Endothelial cell of umbilical vein (primary cell): ENCODE measurements at regions not wholly inside any gene's neighbourhood (a gene's known extent, or its start where the extent isn't known, plus 50 kb on each side); places are given as distances from the start of the nearest gene placed in this dataset.
A peak's percentile ranks its signal among the peaks of the same experiment; 100 is the strongest.

Experiments used
- BruUV-seq: library from RNA; stranded (reverse); fragments of 400-500 nt; replicated peaks from 2 replicates; lab custom pipeline; 2021; lab: Mats Ljungman, UMichigan
- CTCF ChIA-PET: fragments of 300-600, 350-600 bp; sonication (Branson Sonifier 250); formaldehyde crosslinking; loops from one replicate; lab custom pipeline; 2021; ENCODE audit warnings: antibody characterized with exemption, inconsistent platforms; lab: Charles Lee
- POLR2A ChIA-PET: fragments of 300-600, 350-600 bp; sonication (Branson Sonifier 250); formaldehyde crosslinking; loops from one replicate; lab custom pipeline; 2021; ENCODE audit warnings: antibody characterized with exemption, inconsistent platforms; lab: Charles Lee
- DNase-seq: peaks from one replicate; pipeline ENCODE4 v3.0.0-alpha.2; 2011; ENCODE audit warnings: low read depth, low spot score
- FAIRE-seq: peaks from 2 replicates; lab custom pipeline; 2011; peaks lifted over from hg19 to GRCh38; lab: Jason Lieb, UNC
- H2AFZ ChIP-seq: 2 replicates; pipeline ENCODE4 v1.6.0; 2012; ENCODE audit warnings: low read depth, low read length, control low read depth, inconsistent platforms
- H3K27ac ChIP-seq: 2 replicates; pipeline ENCODE4 v1.5.1; 2011; ENCODE audit warnings: low read depth, mild to moderate bottlenecking, control low read depth, low read length, moderate library complexity; ENCODE audit not compliant: insufficient read depth
- H3K27me3 ChIP-seq, 2 experiments: 2 replicates each; pipeline versions ENCODE4 v1.6.0 to v1.6.1; 2011; ENCODE audit warnings: low read length in 2 of 2, mixed read lengths in 1 of 2; ENCODE audit not compliant: control insufficient read depth in 2 of 2, insufficient read depth in 2 of 2
- H3K36me3 ChIP-seq, 2 experiments: 2 replicates in 1 of 2; 3 replicates in 1 of 2; pipeline ENCODE4 v1.5.1; 2011; ENCODE audit warnings: low read length in 2 of 2, mild to moderate bottlenecking in 1 of 2, moderate library complexity in 1 of 2; ENCODE audit not compliant: control insufficient read depth in 2 of 2, insufficient read depth in 2 of 2; ENCODE audit errors: extremely low read depth in 1 of 2
- H3K4me1 ChIP-seq: 3 replicates; pipeline ENCODE4 v1.5.1; 2011; ENCODE audit warnings: mild to moderate bottlenecking, low read length; ENCODE audit not compliant: control insufficient read depth, insufficient read depth; ENCODE audit errors: extremely low read depth
- H3K4me2 ChIP-seq: 2 replicates; pipeline ENCODE4 v1.6.1; 2011; ENCODE audit warnings: low read length, control low read depth, mixed read lengths; ENCODE audit not compliant: insufficient read depth
- H3K4me3 ChIP-seq, 3 experiments: fragments of 200-600 bp in 1 of 3; sonication (generic), shearing (Covaris generic) in 1 of 3; replicated peaks in 1 of 3; 2 replicates each; pipeline ENCODE4 v1.5.1; 2011 to 2016; ENCODE audit warnings: control low read depth in 3 of 3, low read length in 3 of 3, mild to moderate bottlenecking in 2 of 3, inconsistent platforms in 1 of 3, low read depth in 1 of 3, moderate library complexity in 1 of 3; ENCODE audit not compliant: insufficient read depth in 1 of 3
- H3K79me2 ChIP-seq: 2 replicates; pipeline ENCODE4 v1.6.0; 2012; ENCODE audit warnings: low read length, inconsistent platforms; ENCODE audit not compliant: control insufficient read depth, insufficient read depth
- H3K9ac ChIP-seq: replicated peaks from 2 replicates; pipeline ENCODE3; 2011; ENCODE audit warnings: low read length, control low read depth; ENCODE audit not compliant: insufficient read depth; ENCODE audit errors: extremely low read depth
- H3K9me1 ChIP-seq: replicated peaks from 3 replicates; pipeline ENCODE4 v1.6.0; 2011; ENCODE audit warnings: mild to moderate bottlenecking, low read length; ENCODE audit not compliant: control insufficient read depth, insufficient read depth; ENCODE audit errors: extremely low read depth
- H3K9me3 ChIP-seq: replicated peaks from 2 replicates; pipeline ENCODE4 v1.5.1; 2012; ENCODE audit warnings: low read length, inconsistent platforms; ENCODE audit not compliant: control insufficient read depth, insufficient read depth
- H4K20me1 ChIP-seq: replicated peaks from 2 replicates; pipeline ENCODE3; 2011; ENCODE audit warnings: mild to moderate bottlenecking, low read length; ENCODE audit not compliant: control insufficient read depth, insufficient read depth; ENCODE audit errors: extremely low read depth
- CTCF ChIP-seq, 2 donors: IDR thresholded peaks; 1 replicate in 1 of 2; 2 replicates in 1 of 2; pipeline ENCODE4 v1.5.1; 2011; ENCODE audit warnings: low read length in 2 of 2, mild to moderate bottlenecking in 2 of 2, moderate library complexity in 2 of 2, control low read depth in 1 of 2, inconsistent platforms in 1 of 2, low read depth in 1 of 2; ENCODE audit not compliant: insufficient read depth in 1 of 2; ENCODE audit errors: extremely low read depth in 1 of 2
- EZH2 ChIP-seq: IDR thresholded peaks from 2 replicates; pipeline ENCODE4 v1.6.1; 2012; ENCODE audit warnings: borderline replicate concordance, low read depth, mild to moderate bottlenecking, moderate library complexity, low read length, inconsistent platforms; ENCODE audit not compliant: severe bottlenecking
- FOS ChIP-seq: IDR thresholded peaks from 2 replicates; pipeline ENCODE4 v1.6.1; 2011; ENCODE audit warnings: mild to moderate bottlenecking, low read length, moderate library complexity, borderline replicate concordance; ENCODE audit not compliant: insufficient read depth
- GATA2 ChIP-seq: IDR thresholded peaks from 2 replicates; pipeline ENCODE4 v1.7.0; 2011; ENCODE audit warnings: low read depth, mild to moderate bottlenecking, moderate library complexity, mixed read lengths, low read length; ENCODE audit not compliant: insufficient read length, insufficient read depth
- JUN ChIP-seq: IDR thresholded peaks from 2 replicates; pipeline ENCODE4 v1.6.1; 2011; ENCODE audit warnings: borderline replicate concordance, low read depth; ENCODE audit not compliant: insufficient read length, insufficient read depth
- MAX ChIP-seq: IDR thresholded peaks from 2 replicates; pipeline ENCODE4 v1.6.1; 2011; ENCODE audit not compliant: insufficient read depth, insufficient read length
- MYC ChIP-seq: IDR thresholded peaks from one replicate; pipeline ENCODE4 v1.6.1; 2011; ENCODE audit warnings: mild to moderate bottlenecking, low read depth, low read length
- POLR2A ChIP-seq: IDR thresholded peaks from 2 replicates; pipeline ENCODE4 v1.6.1; 2012; ENCODE audit warnings: low read depth, mild to moderate bottlenecking, control low read depth, low read length
- POLR2AphosphoS5 ChIP-seq: IDR thresholded peaks from 2 replicates; pipeline ENCODE4 v1.6.1; 2012; ENCODE audit warnings: low read depth, mild to moderate bottlenecking, control low read depth, low read length, moderate library complexity; ENCODE audit not compliant: insufficient read depth
- dilution Hi-C: fragments of 300-500 bp; cut with MboI; formaldehyde crosslinking; loops from one replicate; pipeline ENCODE4 v1.15.0; 2019; ENCODE audit warnings: low sequenced_read_pairs; ENCODE audit not compliant: extremely low pct_ligation_motif_present
- intact Hi-C: fragments of 100-400 bp; cut with micrococcal nuclease; formaldehyde crosslinking; loops from one replicate; pipeline ENCODE4 v1.10.0; 2022

GRCh38 chr1:172917972-172918371 is 132.8 kb downstream of the TNFSF18 start:
- peak overlapping the region; percentile 84 for H3K27ac ChIP-seq
- no peak overlapping the region for H3K4me3 ChIP-seq
- H3K27me3 ChIP-seq = no peaks in the 10 kb centered on the region
- H3K79me2 ChIP-seq = no peaks in the 10 kb centered on the region
- FAIRE-seq (peak; percentile 91), DNase-seq (peak; percentile 96)
- no peaks in the 10 kb centered on the region for H4K20me1 ChIP-seq
- dilution Hi-C loops (no loop called here), intact Hi-C loops (loop anchor here (1.0 to 10.0 kb wide), 5 partner anchors 9 to 557 kb away; partner anchors contain the start of gene PRDX6)
- TF ChIP-seq FOS (peak; percentile 99), EZH2 (no peak), CTCF (IDR thresholded peaks at IDR 0.05; ENCODE audit: extremely low read depth in 1 of 2, insufficient read depth in 1 of 2, low read depth in 1 of 2, low read length in 2 of 2) (no peak), GATA2 (peak; percentile 76), POLR2AphosphoS5 (peak; percentile 94), JUN (peak; percentile 99), MYC (no peak), MAX (no peak), POLR2A (peak; percentile 68)
- H3K9ac ChIP-seq = peak overlapping the region; percentile 61
- H3K36me3 ChIP-seq = no peaks in the 10 kb centered on the region
- H3K4me1 ChIP-seq = peaks cover 62% of the 10 kb centered on the region
- H2AFZ ChIP-seq = no peak overlapping the region
- H3K4me2 ChIP-seq = peak overlapping the region; percentile 26
- BruUV-seq = no TSS peak
- CTCF ChIA-PET = interaction anchor here (0.7 to 3.0 kb wide), 11 partner anchors 8 to 284 kb away, joined by 3 to 18 read pairs (median 3); no protein-coding TSS in a partner anchor
- POLR2A ChIA-PET = interaction anchor here (1.0 to 2.0 kb wide), 4 partner anchors 9 to 15 kb away, joined by 3 to 10 read pairs (median 4); no protein-coding TSS in a partner anchor
- H3K9me3 ChIP-seq = no peaks in the 10 kb centered on the region
- no peaks in the 10 kb centered on the region for H3K9me1 ChIP-seq
